ENCODE measurements at regions not wholly inside any gene's neighbourhood (a gene's known extent, or its start where the extent isn't known, plus 50 kb on each side); places are given as distances from the start of the nearest gene placed in this dataset.

- no peak for DNase-seq
- H3K36me3 Mint-ChIP-seq (ENCODE audit: unreplicated experiment): no peaks in the 10 kb centered on the region
- H3K9me3 Mint-ChIP-seq (ENCODE audit: unreplicated experiment): no peaks in the 10 kb centered on the region
- H3K27me3 Mint-ChIP-seq (ENCODE audit: unreplicated experiment): no peaks in the 10 kb centered on the region
- no peak overlapping the region for H3K27ac Mint-ChIP-seq (ENCODE audit: unreplicated experiment)
- H3K4me1 Mint-ChIP-seq (ENCODE audit: low read depth, unreplicated experiment): no peaks in the 10 kb centered on the region
- TF ChIP-seq CTCF (IDR thresholded peaks at IDR 0.05; ENCODE audit: partially characterized antibody, unreplicated experiment): no peak
- no peak overlapping the region for H3K4me3 Mint-ChIP-seq (ENCODE audit: unreplicated experiment)
Observed at GRCh38 chrX:113954297-113954696, 629.6 kb upstream of the HTR2C start.

- no peaks in the 10 kb centered on the region for H3K36me3 Mint-ChIP-seq (ENCODE audit: unreplicated experiment)
- no peak overlapping the region for H3K4me3 Mint-ChIP-seq (ENCODE audit: unreplicated experiment)
- H3K4me1 Mint-ChIP-seq (ENCODE audit: low read depth, unreplicated experiment): no peaks in the 10 kb centered on the region
- H3K27me3 Mint-ChIP-seq (ENCODE audit: unreplicated experiment): no peaks in the 10 kb centered on the region
- no peak overlapping the region for H3K27ac Mint-ChIP-seq (ENCODE audit: unreplicated experiment)
- TF ChIP-seq CTCF (IDR thresholded peaks at IDR 0.05; ENCODE audit: partially characterized antibody, unreplicated experiment): no peak
- DNase-seq: no peak
- no peaks in the 10 kb centered on the region for H3K9me3 Mint-ChIP-seq (ENCODE audit: unreplicated experiment)
Observed at GRCh38 chrX:113950081-113950678, 633.7 kb upstream of the HTR2C start.

DNA sequence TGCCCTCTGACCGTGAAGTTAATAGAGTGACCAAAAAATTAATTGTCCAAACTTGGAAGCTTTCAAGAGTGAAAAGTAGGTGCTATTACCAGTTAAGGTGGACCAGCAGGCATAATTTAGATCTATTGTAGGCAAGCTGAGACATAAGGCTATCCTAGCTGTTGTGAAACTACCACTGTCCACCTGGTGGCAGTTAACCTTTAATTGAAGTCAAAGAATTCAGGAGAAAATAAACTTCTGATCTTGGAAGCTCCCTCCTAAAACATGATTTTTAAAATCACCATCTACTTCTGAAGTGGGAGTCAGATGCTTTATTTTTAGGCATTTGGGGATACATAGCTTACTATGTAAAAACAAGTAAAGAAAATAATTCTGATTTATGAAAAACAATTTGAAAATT, 636.3 kb upstream of the HTR2C start:
- Mint-ChIP-seq H3K27me3 (ENCODE audit: unreplicated experiment) (peaks cover 2% of the 10 kb centered on the region), H3K4me3 (ENCODE audit: unreplicated experiment) (no peak overlapping the region), H3K4me1 (ENCODE audit: low read depth, unreplicated experiment) (no peaks in the 10 kb centered on the region), H3K27ac (ENCODE audit: unreplicated experiment) (no peak overlapping the region), H3K36me3 (ENCODE audit: unreplicated experiment) (no peaks in the 10 kb centered on the region), H3K9me3 (ENCODE audit: unreplicated experiment) (no peaks in the 10 kb centered on the region)
- TF ChIP-seq CTCF (IDR thresholded peaks at IDR 0.05; ENCODE audit: partially characterized antibody, unreplicated experiment): no peak
- DNase-seq: no peak

- Mint-ChIP-seq H3K27me3 (ENCODE audit: unreplicated experiment) (no peaks in the 10 kb centered on the region), H3K4me3 (ENCODE audit: unreplicated experiment) (no peak overlapping the region), H3K4me1 (ENCODE audit: low read depth, unreplicated experiment) (no peaks in the 10 kb centered on the region), H3K27ac (ENCODE audit: unreplicated experiment) (no peak overlapping the region), H3K9me3 (ENCODE audit: unreplicated experiment) (no peaks in the 10 kb centered on the region), H3K36me3 (ENCODE audit: unreplicated experiment) (no peaks in the 10 kb centered on the region)
- no peak for DNase-seq
- no peak for TF ChIP-seq CTCF (IDR thresholded peaks at IDR 0.05; ENCODE audit: partially characterized antibody, unreplicated experiment)
Observed at GRCh38 chrX:113935518-113935917, 648.4 kb upstream of the HTR2C start.

- H3K27ac Mint-ChIP-seq (ENCODE audit: unreplicated experiment): no peak overlapping the region
- no peaks in the 10 kb centered on the region for H3K4me1 Mint-ChIP-seq (ENCODE audit: low read depth, unreplicated experiment)
- no peaks in the 10 kb centered on the region for H3K27me3 Mint-ChIP-seq (ENCODE audit: unreplicated experiment)
- no peak overlapping the region for H3K4me3 Mint-ChIP-seq (ENCODE audit: unreplicated experiment)
- DNase-seq: no peak
- no peak for TF ChIP-seq CTCF (IDR thresholded peaks at IDR 0.05; ENCODE audit: partially characterized antibody, unreplicated experiment)
- H3K9me3 Mint-ChIP-seq (ENCODE audit: unreplicated experiment): no peaks in the 10 kb centered on the region
- H3K36me3 Mint-ChIP-seq (ENCODE audit: unreplicated experiment): no peaks in the 10 kb centered on the region
Observed at GRCh38 chrX:113933931-113934330, 650.0 kb upstream of the HTR2C start.
